HG03575 (cell line): ENCODE measurements at regions not wholly inside any gene's neighbourhood (a gene's known extent, or its start where the extent isn't known, plus 50 kb on each side); places are given as distances from the start of the nearest gene placed in this dataset.
"Not testable (repeated sequence)": the region's sequence is repeated elsewhere in the genome, so short reads cannot be mapped to it uniquely, and the experiment has no call there.

ENCODE experiments used
- ATAC-seq: cut with Tn5 transposase; IDR thresholded peaks from one replicate; pipeline ENCODE4 v1.9.1; 2021; ENCODE audit not compliant: unreplicated experiment, insufficient number of reproducible peaks, low FRiP score; ENCODE audit errors: extremely low read depth

- no peak for ATAC-seq
These were observed 62.1 kb upstream of the USP9X start for GRCh38 chrX:41023098-41023497.

DNA sequence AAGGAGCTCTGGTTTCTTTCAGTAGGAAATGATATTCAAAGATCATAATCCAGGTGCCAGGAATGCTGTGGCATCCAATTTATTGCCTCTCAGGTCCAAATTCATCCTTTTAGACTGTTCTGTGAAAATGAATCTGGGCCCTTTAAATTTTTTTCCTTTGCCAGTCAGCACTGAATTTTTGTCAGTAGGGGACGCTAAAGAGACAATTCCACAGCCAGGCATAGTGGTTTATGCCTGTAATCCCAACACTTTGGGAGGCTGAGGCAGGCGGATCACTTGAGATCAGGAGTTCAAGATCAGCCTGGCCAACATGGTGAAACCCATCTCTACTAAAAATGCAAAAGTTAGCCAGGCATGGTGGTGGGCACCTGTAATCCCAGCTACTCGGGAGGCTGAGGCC lies 60.9 kb upstream of the USP9X start:
- ATAC-seq, result not testable (repeated sequence)

- no peak for ATAC-seq
These were observed 60.5 kb upstream of the USP9X start for GRCh38 chrX:41024755-41025154.

DNA sequence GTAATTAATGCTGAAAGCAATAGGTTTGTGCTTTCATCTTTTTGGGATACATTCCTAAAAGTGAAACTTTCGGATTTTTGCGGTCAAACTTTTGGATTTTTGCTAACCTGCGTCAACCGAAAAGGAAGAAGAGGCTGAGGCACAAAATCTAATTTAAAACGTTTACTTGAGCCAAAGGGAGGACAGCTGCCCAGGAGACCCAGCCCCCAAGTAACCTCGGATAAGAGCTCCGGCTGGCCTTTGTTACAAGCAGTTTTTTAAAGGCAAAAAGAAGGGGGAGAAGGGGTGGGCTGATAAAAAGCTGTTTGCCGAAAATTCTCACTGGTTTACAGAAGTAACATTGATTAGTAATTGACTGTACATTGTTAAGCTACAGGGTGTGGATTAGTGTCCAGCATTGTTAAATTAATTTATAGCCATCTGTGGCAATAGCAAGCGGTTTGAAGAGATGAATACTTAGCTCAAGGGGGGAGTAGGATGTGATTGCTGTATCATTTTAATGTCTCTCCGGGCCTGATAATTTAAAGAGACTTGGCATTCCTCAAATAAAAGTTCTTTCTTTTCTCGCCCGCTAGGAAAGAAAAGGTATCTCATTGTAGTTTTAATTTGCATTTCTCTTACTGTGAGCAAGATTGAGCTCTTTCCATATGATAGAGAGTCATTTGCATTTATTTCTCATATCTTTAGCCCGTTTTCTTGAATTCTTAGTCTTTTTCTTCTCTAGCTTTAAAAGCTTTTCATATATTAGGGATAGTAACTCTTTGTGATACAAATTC lies 59.1 kb upstream of the USP9X start:
- ATAC-seq, result no peak

DNA sequence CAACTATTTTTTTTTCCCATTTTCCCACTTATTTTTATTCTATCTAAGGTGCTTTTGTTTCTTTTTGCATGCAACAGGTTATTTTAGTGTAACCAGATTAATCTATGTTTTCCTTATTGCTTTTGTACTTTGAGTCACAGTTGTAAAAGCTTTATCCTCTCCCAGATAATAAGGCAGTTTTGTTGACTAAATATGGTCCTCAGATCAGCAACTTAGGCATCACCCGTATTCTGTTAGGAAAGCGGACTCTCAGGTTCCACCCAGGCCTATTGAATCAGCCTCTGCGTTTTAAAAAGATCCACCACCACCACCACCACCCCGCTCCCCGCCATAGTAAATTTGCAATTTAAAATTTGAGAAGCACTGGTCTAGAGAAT lies 58.6 kb upstream of the USP9X start:
- ATAC-seq, result no peak

DNA sequence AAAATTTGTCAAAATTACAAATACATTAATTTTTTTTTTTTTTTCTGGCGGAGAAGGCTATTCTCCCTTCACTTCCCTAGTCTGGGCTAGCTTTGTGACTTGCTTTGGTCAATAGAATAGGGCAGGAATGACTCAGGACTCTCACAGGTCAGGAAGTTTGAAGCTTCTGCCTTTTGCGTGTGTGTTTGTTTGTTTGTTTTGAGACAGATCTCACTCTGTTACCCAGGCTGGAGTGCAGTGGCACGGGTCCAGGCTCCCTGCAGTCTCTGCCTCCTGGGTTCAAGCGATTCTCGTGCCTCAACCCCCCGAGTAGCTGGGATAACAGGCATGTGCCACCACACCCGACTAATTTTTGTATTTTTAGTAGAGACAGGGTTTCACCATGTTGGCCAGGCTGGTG lies 55.9 kb upstream of the USP9X start:
- no peak for ATAC-seq

GRCh38 chrX:41031256-41031967 lies 53.8 kb upstream of the USP9X start:
- no peak for ATAC-seq

DNA sequence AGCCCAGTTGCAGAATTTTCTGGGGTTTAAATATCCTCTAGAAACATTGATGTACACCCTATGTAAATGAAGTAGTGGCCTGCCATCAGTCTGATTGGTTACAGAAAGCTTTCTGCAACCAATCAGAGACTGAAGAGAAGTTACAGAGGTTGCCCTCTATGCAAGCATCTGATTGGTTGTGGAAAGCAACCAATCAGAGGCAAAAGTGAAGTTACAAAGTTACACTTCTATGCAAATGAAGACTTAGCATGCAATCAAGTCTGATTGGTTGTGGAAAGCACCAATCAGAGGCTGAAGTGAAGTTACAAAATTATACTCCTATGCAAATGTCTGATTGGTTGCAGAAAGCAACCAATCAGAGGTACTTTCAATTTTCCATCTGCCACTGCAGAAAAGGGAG lies 51.9 kb upstream of the USP9X start:
- no peak for ATAC-seq

DNA sequence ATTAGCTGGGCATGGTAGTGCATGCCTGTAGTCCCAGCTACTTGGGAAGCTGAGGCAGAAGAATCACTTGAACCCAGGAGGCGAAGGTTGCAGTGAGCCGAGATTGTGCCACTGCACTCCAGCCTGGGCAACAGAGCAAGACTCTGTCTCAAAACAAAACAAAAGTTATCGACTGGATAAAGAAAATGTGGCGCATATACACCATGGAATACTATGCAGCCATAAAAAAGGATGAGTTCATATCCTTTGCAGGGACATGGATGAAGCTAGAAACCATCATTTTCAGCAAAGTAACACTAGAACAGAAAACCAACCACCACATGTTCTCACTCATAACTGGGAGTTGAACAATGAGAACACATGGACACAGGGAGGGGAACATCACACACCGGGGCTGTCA lies 50.3 kb upstream of the USP9X start:
- not testable (repeated sequence) for ATAC-seq
